GM18870 (cell line): ENCODE measurements at regions not wholly inside any gene's neighbourhood (a gene's known extent, or its start where the extent isn't known, plus 50 kb on each side); places are given as distances from the start of the nearest gene placed in this dataset.

ENCODE experiments used
- ATAC-seq: cut with Tn5 transposase; IDR thresholded peaks from one replicate; pipeline ENCODE4 v1.9.1; 2021; ENCODE audit warnings: moderate library complexity; ENCODE audit not compliant: unreplicated experiment

DNA sequence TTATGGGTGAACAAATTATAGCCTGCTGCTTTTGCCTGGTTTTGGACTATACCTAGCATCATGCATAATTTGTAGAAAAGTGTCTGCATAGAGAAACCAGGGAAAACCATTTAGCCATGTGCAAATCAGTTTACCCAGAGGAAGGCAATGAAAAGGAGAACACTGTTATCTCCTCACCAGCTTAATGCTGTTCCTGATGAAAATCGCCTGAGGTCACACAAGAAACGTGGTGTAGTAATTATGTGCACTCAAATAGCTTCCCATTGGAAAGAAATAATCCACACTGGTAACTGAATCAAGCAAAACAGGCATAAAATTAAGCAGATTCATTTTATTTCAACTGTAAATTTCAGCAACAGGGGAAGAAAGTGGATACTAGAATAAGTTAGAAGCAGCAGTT is 51.7 kb upstream of the FAM240B start:
- ATAC-seq = no peak
